ENCODE measurements at regions not wholly inside any gene's neighbourhood (a gene's known extent, or its start where the extent isn't known, plus 50 kb on each side); places are given as distances from the start of the nearest gene placed in this dataset.

DNA sequence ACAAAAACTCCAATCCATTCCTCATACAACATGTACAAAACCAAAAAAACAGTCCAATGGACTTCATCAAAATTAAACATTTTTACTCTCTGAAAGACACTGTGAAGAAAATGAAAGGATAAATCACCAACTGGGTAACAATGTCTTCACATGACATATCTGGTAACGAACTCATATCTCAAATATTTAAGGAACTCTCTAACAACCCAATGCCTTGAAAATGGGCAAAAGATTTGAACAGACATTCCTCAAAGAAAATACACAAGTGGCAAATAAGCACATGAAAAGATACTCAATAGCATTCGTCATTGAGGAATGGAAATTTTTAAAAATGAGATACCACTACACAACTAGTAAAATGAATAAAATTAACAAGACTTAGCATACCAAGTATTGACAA is 198.7 kb upstream of the RASSF8 start:
- WGBS = 40% methylated on average over 1 of the region's 2 CpGs
- DNase-seq = no peak
- H3K4ac ChIP-seq (ENCODE audit: low read depth in 1 of 2, low read length in 2 of 2) = no peak overlapping the region
- no peak overlapping the region for H2BK120ac ChIP-seq (ENCODE audit: low read depth, low read length)
- H3K14ac ChIP-seq (ENCODE audit: low read length in 2 of 2) = no peak overlapping the region
- H3K4me3 ChIP-seq (ENCODE audit: insufficient read depth in 1 of 2, low read depth in 1 of 2, low read length in 2 of 2) = no peak overlapping the region
- no peak overlapping the region for H3K4me2 ChIP-seq (ENCODE audit: low read length, poor library complexity, severe bottlenecking)
- no peaks in the 10 kb centered on the region for H3K27me3 ChIP-seq (ENCODE audit: control insufficient read depth in 1 of 2, insufficient read depth in 1 of 2, low read length in 2 of 2)
- H2BK15ac ChIP-seq (ENCODE audit: low read depth, poor library complexity, severe bottlenecking) = no peak overlapping the region
- no peak overlapping the region for H3K18ac ChIP-seq (ENCODE audit: low read depth in 1 of 2, low read length in 2 of 2)
- no peaks in the 10 kb centered on the region for H3K9me3 ChIP-seq (ENCODE audit: control insufficient read depth, low read length)
- no peak overlapping the region for H3K9ac ChIP-seq (ENCODE audit: low read length)
- H2BK5ac ChIP-seq (ENCODE audit: low read depth, low read length, poor library complexity, severe bottlenecking) = no peak overlapping the region
- no peak overlapping the region for H4K8ac ChIP-seq (ENCODE audit: low read length)
- no peak overlapping the region for H4K91ac ChIP-seq (ENCODE audit: low read length)
- H2AK5ac ChIP-seq (ENCODE audit: low read length, severe bottlenecking) = no peak overlapping the region
- H3K36me3 ChIP-seq (ENCODE audit: control insufficient read depth in 1 of 2, insufficient read depth in 2 of 2, low read depth in 1 of 2, low read length in 2 of 2) = no peaks in the 10 kb centered on the region
- no peak overlapping the region for H3K27ac ChIP-seq (ENCODE audit: low read length, poor library complexity, severe bottlenecking)
- H3K23ac ChIP-seq (ENCODE audit: low read length in 2 of 2) = no peak overlapping the region
- peaks cover 2% of the 10 kb centered on the region for H3K4me1 ChIP-seq (ENCODE audit: control insufficient read depth, insufficient read depth, low read depth, low read length)
- no peak overlapping the region for H2AFZ ChIP-seq (ENCODE audit: low read depth, low read length)
- H3K79me1 ChIP-seq (replicated peaks; ENCODE audit: low read length, poor library complexity, severe bottlenecking) = no peaks in the 10 kb centered on the region
- H2BK12ac ChIP-seq (ENCODE audit: low read length in 2 of 2) = no peak overlapping the region

DNA sequence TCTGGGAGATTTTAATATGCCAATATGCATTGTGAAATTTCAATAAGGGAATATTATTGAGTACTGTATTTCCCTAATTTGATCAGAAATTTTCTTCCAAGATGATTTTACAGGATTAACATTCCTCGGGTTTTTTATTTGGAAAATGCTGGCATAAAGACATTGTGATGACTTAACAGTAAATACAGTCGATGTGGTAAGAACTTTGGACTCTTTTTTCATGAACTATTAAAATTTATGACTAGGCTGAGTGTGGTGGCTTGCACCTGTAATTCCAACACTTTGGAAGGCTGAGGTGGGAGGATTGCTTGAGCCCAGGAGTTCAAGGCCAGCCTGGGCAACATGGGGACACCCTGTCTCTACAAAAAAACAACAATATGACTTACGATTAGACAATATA is 197.1 kb upstream of the RASSF8 start:
- Histone ChIP-seq H3K36me3 (ENCODE audit: control insufficient read depth in 1 of 2, insufficient read depth in 2 of 2, low read depth in 1 of 2, low read length in 2 of 2) (no peaks in the 10 kb centered on the region), H3K4me2 (ENCODE audit: low read length, poor library complexity, severe bottlenecking) (no peak overlapping the region), H3K79me1 (replicated peaks; ENCODE audit: low read length, poor library complexity, severe bottlenecking) (no peaks in the 10 kb centered on the region), H3K9me3 (ENCODE audit: control insufficient read depth, low read length) (no peaks in the 10 kb centered on the region), H2BK12ac (ENCODE audit: low read length in 2 of 2) (no peak overlapping the region), H3K4me1 (ENCODE audit: control insufficient read depth, insufficient read depth, low read depth, low read length) (peaks cover 2% of the 10 kb centered on the region), H3K9ac (ENCODE audit: low read length) (no peak overlapping the region), H3K4me3 (ENCODE audit: insufficient read depth in 1 of 2, low read depth in 1 of 2, low read length in 2 of 2) (no peak overlapping the region), H3K4ac (ENCODE audit: low read depth in 1 of 2, low read length in 2 of 2) (no peak overlapping the region), H2BK120ac (ENCODE audit: low read depth, low read length) (no peak overlapping the region), H3K23ac (ENCODE audit: low read length in 2 of 2) (no peak overlapping the region), H2BK5ac (ENCODE audit: low read depth, low read length, poor library complexity, severe bottlenecking) (no peak overlapping the region), H2AK5ac (ENCODE audit: low read length, severe bottlenecking) (no peak overlapping the region), H4K91ac (ENCODE audit: low read length) (no peak overlapping the region), H3K18ac (ENCODE audit: low read depth in 1 of 2, low read length in 2 of 2) (no peak overlapping the region), H2BK15ac (ENCODE audit: low read depth, poor library complexity, severe bottlenecking) (no peak overlapping the region), H3K14ac (ENCODE audit: low read length in 2 of 2) (no peak overlapping the region), H3K27me3 (ENCODE audit: control insufficient read depth in 1 of 2, insufficient read depth in 1 of 2, low read length in 2 of 2) (no peaks in the 10 kb centered on the region), H4K8ac (ENCODE audit: low read length) (no peak overlapping the region), H2AFZ (ENCODE audit: low read depth, low read length) (no peak overlapping the region), H3K27ac (ENCODE audit: low read length, poor library complexity, severe bottlenecking) (no peak overlapping the region)
- DNase-seq = no peak
- 100% methylated on average over 2 of the region's 3 CpGs for WGBS

DNA sequence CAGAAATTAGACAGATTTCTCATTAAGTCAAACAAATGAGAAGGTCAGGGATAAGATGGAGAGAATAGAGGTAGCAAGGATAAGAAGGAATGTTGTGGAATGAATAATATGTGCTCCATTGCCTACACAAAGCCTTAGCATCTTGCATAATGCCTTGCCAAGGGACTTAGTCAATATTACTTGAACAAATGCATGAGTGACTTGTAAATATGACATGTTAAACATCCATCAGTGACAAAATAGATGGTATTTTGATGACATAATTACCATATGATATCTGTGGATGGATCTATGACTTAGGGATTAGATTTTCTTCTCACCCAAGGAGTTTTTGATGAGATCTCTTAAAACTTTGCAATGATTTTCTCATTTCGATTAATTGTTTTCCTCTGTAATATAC is 194.1 kb upstream of the RASSF8 start:
- Histone ChIP-seq H3K4ac (ENCODE audit: low read depth in 1 of 2, low read length in 2 of 2) (no peak overlapping the region), H2BK120ac (ENCODE audit: low read depth, low read length) (no peak overlapping the region), H3K27ac (ENCODE audit: low read length, poor library complexity, severe bottlenecking) (no peak overlapping the region), H2BK12ac (ENCODE audit: low read length in 2 of 2) (no peak overlapping the region), H3K4me1 (ENCODE audit: control insufficient read depth, insufficient read depth, low read depth, low read length) (no peaks in the 10 kb centered on the region), H3K18ac (ENCODE audit: low read depth in 1 of 2, low read length in 2 of 2) (no peak overlapping the region), H2BK15ac (ENCODE audit: low read depth, poor library complexity, severe bottlenecking) (no peak overlapping the region), H3K4me2 (ENCODE audit: low read length, poor library complexity, severe bottlenecking) (no peak overlapping the region), H3K9me3 (ENCODE audit: control insufficient read depth, low read length) (no peaks in the 10 kb centered on the region), H3K14ac (ENCODE audit: low read length in 2 of 2) (no peak overlapping the region), H2AK5ac (ENCODE audit: low read length, severe bottlenecking) (no peak overlapping the region), H3K9ac (ENCODE audit: low read length) (no peak overlapping the region), H2AFZ (ENCODE audit: low read depth, low read length) (no peak overlapping the region), H3K4me3 (ENCODE audit: insufficient read depth in 1 of 2, low read depth in 1 of 2, low read length in 2 of 2) (no peak overlapping the region), H3K23ac (ENCODE audit: low read length in 2 of 2) (no peak overlapping the region), H3K79me1 (replicated peaks; ENCODE audit: low read length, poor library complexity, severe bottlenecking) (no peaks in the 10 kb centered on the region), H3K36me3 (ENCODE audit: control insufficient read depth in 1 of 2, insufficient read depth in 2 of 2, low read depth in 1 of 2, low read length in 2 of 2) (no peaks in the 10 kb centered on the region), H4K8ac (ENCODE audit: low read length) (no peak overlapping the region), H4K91ac (ENCODE audit: low read length) (no peak overlapping the region), H3K27me3 (ENCODE audit: control insufficient read depth in 1 of 2, insufficient read depth in 1 of 2, low read length in 2 of 2) (no peaks in the 10 kb centered on the region), H2BK5ac (ENCODE audit: low read depth, low read length, poor library complexity, severe bottlenecking) (no peak overlapping the region)
- no CpG with 5 or more reads among the region's 1 CpG for WGBS
- DNase-seq = no peak

DNA sequence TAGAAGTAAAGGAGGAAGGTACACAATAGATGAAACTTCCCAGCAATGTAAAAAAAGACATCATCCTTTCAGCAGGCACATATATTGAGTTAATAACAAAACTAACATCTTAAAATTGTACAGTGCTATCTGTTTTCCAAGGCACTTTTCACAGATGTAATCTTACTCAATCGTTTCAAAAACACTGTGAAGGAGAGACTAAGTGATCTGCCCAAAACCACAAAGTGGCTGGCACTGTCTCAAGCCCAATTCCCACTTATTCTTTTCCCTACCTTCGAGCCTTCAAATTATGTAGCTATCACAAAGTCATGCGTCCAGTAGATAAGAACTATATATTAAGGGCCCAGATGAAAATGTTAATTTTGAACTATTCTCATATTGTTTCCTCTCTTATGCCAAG is 193.6 kb upstream of the RASSF8 start:
- H2BK5ac ChIP-seq (ENCODE audit: low read depth, low read length, poor library complexity, severe bottlenecking) = no peak overlapping the region
- no peak overlapping the region for H3K4me3 ChIP-seq (ENCODE audit: insufficient read depth in 1 of 2, low read depth in 1 of 2, low read length in 2 of 2)
- no peak overlapping the region for H3K9ac ChIP-seq (ENCODE audit: low read length)

More for the DNA sequence above, 193.6 kb upstream of the RASSF8 start:
- Histone ChIP-seq H3K14ac (ENCODE audit: low read length in 2 of 2) (no peak overlapping the region), H2BK12ac (ENCODE audit: low read length in 2 of 2) (no peak overlapping the region), H2AFZ (ENCODE audit: low read depth, low read length) (no peak overlapping the region), H3K27ac (ENCODE audit: low read length, poor library complexity, severe bottlenecking) (no peak overlapping the region), H2AK5ac (ENCODE audit: low read length, severe bottlenecking) (no peak overlapping the region), H3K4me1 (ENCODE audit: control insufficient read depth, insufficient read depth, low read depth, low read length) (no peaks in the 10 kb centered on the region), H3K9me3 (ENCODE audit: control insufficient read depth, low read length) (no peaks in the 10 kb centered on the region), H3K27me3 (ENCODE audit: control insufficient read depth in 1 of 2, insufficient read depth in 1 of 2, low read length in 2 of 2) (no peaks in the 10 kb centered on the region), H4K91ac (ENCODE audit: low read length) (no peak overlapping the region), H3K79me1 (replicated peaks; ENCODE audit: low read length, poor library complexity, severe bottlenecking) (no peaks in the 10 kb centered on the region), H3K36me3 (ENCODE audit: control insufficient read depth in 1 of 2, insufficient read depth in 2 of 2, low read depth in 1 of 2, low read length in 2 of 2) (no peaks in the 10 kb centered on the region), H2BK120ac (ENCODE audit: low read depth, low read length) (no peak overlapping the region), H4K8ac (ENCODE audit: low read length) (no peak overlapping the region), H3K4me2 (ENCODE audit: low read length, poor library complexity, severe bottlenecking) (no peak overlapping the region), H2BK15ac (ENCODE audit: low read depth, poor library complexity, severe bottlenecking) (no peak overlapping the region), H3K18ac (ENCODE audit: low read depth in 1 of 2, low read length in 2 of 2) (no peak overlapping the region), H3K4ac (ENCODE audit: low read depth in 1 of 2, low read length in 2 of 2) (no peak overlapping the region), H3K23ac (ENCODE audit: low read length in 2 of 2) (no peak overlapping the region)
- no peak for DNase-seq
- WGBS = 77% methylated on average over 1 of the region's 3 CpGs
